ENCODE measurements at regions not wholly inside any gene's neighbourhood (a gene's known extent, or its start where the extent isn't known, plus 50 kb on each side); places are given as distances from the start of the nearest gene placed in this dataset.
A peak's percentile ranks its signal among the peaks of the same experiment; 100 is the strongest.
"Not testable (repeated sequence)": the region's sequence is repeated elsewhere in the genome, so short reads cannot be mapped to it uniquely, and the experiment has no call there.

GRCh38 chr7:121676168-121676567, 196.8 kb upstream of the PTPRZ1 start:
- Histone ChIP-seq H2AFZ (ENCODE audit: low read depth, low read length) (no peak overlapping the region), H3K36me3 (ENCODE audit: control insufficient read depth in 2 of 2, extremely low read depth in 1 of 2, insufficient read depth in 2 of 2, low read length in 2 of 2) (no peaks in the 10 kb centered on the region), H3K4me2 (ENCODE audit: insufficient read depth, low read length) (no peak overlapping the region), H3K9me3 (replicated peaks; ENCODE audit: control insufficient read depth, insufficient read depth, low read length) (no peaks in the 10 kb centered on the region), H3K27me3 (ENCODE audit: control insufficient read depth in 2 of 2, insufficient read depth in 2 of 2, low read length in 2 of 2) (no peaks in the 10 kb centered on the region), H3K27ac (ENCODE audit: insufficient read depth, low read depth, low read length) (no peak overlapping the region), H3K9me1 (replicated peaks; ENCODE audit: control insufficient read depth, extremely low read depth, insufficient read depth, low read length) (no peaks in the 10 kb centered on the region), H3K4me1 (ENCODE audit: control insufficient read depth, extremely low read depth, insufficient read depth, low read length) (no peaks in the 10 kb centered on the region), H4K20me1 (replicated peaks; ENCODE audit: control insufficient read depth, extremely low read depth, insufficient read depth, low read length) (no peaks in the 10 kb centered on the region), H3K9ac (replicated peaks; ENCODE audit: extremely low read depth, insufficient read depth, low read length) (no peak overlapping the region), H3K4me3 (replicated peaks in 1 of 3; ENCODE audit: insufficient read depth in 1 of 3, low read depth in 1 of 3, low read length in 3 of 3) (no peak overlapping the region), H3K79me2 (ENCODE audit: control insufficient read depth, insufficient read depth, low read length) (no peaks in the 10 kb centered on the region)
- no peak for DNase-seq (ENCODE audit: low read depth, low spot score)
- no peak for FAIRE-seq
- POLR2A ChIA-PET, result no interaction called here
- TF ChIP-seq CTCF (IDR thresholded peaks at IDR 0.05; ENCODE audit: extremely low read depth in 1 of 2, insufficient read depth in 1 of 2, low read depth in 1 of 2, low read length in 2 of 2) (no peak), POLR2AphosphoS5 (IDR thresholded peaks at IDR 0.05; ENCODE audit: insufficient read depth, low read depth, low read length) (no peak), EZH2 (IDR thresholded peaks at IDR 0.05; ENCODE audit: borderline replicate concordance, low read depth, low read length, severe bottlenecking) (no peak), GATA2 (IDR thresholded peaks at IDR 0.05; ENCODE audit: insufficient read depth, insufficient read length, low read depth, low read length) (no peak), MYC (IDR thresholded peaks at IDR 0.05; ENCODE audit: low read depth, low read length) (no peak), JUN (IDR thresholded peaks at IDR 0.05; ENCODE audit: borderline replicate concordance, insufficient read depth, insufficient read length, low read depth) (no peak), MAX (IDR thresholded peaks at IDR 0.05; ENCODE audit: insufficient read depth, insufficient read length) (no peak), FOS (IDR thresholded peaks at IDR 0.05; ENCODE audit: borderline replicate concordance, insufficient read depth, low read length) (no peak), POLR2A (IDR thresholded peaks at IDR 0.05; ENCODE audit: low read depth, low read length) (no peak)
- CTCF ChIA-PET, result no interaction called here
- intact Hi-C loops (cut with micrococcal nuclease) (no loop called here), dilution Hi-C loops (cut with MboI; ENCODE audit: extremely low pct_ligation_motif_present, low sequenced_read_pairs) (no loop called here)
- BruUV-seq (replicated peaks), result no TSS peak

- H3K4me1 ChIP-seq (ENCODE audit: control insufficient read depth, extremely low read depth, insufficient read depth, low read length); H3K27ac ChIP-seq (ENCODE audit: insufficient read depth, low read depth, low read length); H3K27me3 ChIP-seq (ENCODE audit: control insufficient read depth in 2 of 2, insufficient read depth in 2 of 2, low read length in 2 of 2); CTCF ChIA-PET; H4K20me1 ChIP-seq (replicated peaks; ENCODE audit: control insufficient read depth, extremely low read depth, insufficient read depth, low read length); H3K79me2 ChIP-seq (ENCODE audit: control insufficient read depth, insufficient read depth, low read length); H3K9ac ChIP-seq (replicated peaks; ENCODE audit: extremely low read depth, insufficient read depth, low read length); intact Hi-C loops (cut with micrococcal nuclease); H3K9me1 ChIP-seq (replicated peaks; ENCODE audit: control insufficient read depth, extremely low read depth, insufficient read depth, low read length); H3K4me2 ChIP-seq (ENCODE audit: insufficient read depth, low read length); DNase-seq (ENCODE audit: low read depth, low spot score); H2AFZ ChIP-seq (ENCODE audit: low read depth, low read length); H3K36me3 ChIP-seq (ENCODE audit: control insufficient read depth in 2 of 2, extremely low read depth in 1 of 2, insufficient read depth in 2 of 2, low read length in 2 of 2); BruUV-seq (replicated peaks); H3K4me3 ChIP-seq (replicated peaks in 1 of 3; ENCODE audit: insufficient read depth in 1 of 3, low read depth in 1 of 3, low read length in 3 of 3); H3K9me3 ChIP-seq (replicated peaks; ENCODE audit: control insufficient read depth, insufficient read depth, low read length); dilution Hi-C loops (cut with MboI; ENCODE audit: extremely low pct_ligation_motif_present, low sequenced_read_pairs); POLR2A ChIA-PET: not testable (repeated sequence)
- FAIRE-seq, result peak; percentile 18
Observed at GRCh38 chr7:121674455-121674854, 198.5 kb upstream of the PTPRZ1 start.
